Colonic mucosa (tissue), 4 donors: ENCODE measurements at regions not wholly inside any gene's neighbourhood (a gene's known extent, or its start where the extent isn't known, plus 50 kb on each side); places are given as distances from the start of the nearest gene placed in this dataset.

ENCODE experiments used
- DNase-seq: peaks from one replicate; pipeline ENCODE4 v3.0.0-alpha.2; 2020
- H3K27ac ChIP-seq: fragments of 200-600 bp; one replicate; pipeline ENCODE4 v1.8.0; 2021
- H3K27me3 ChIP-seq: fragments of 200-600 bp; one replicate; pipeline ENCODE4 v1.8.0; 2021
- H3K36me3 ChIP-seq: fragments of 200-600 bp; one replicate; pipeline ENCODE4 v1.8.0; 2021
- H3K4me1 ChIP-seq: fragments of 200-600 bp; one replicate; pipeline ENCODE4 v1.8.0; 2021; ENCODE audit warnings: mild to moderate bottlenecking
- H3K4me3 ChIP-seq: fragments of 200-600 bp; one replicate; pipeline ENCODE4 v1.8.0; 2021
- H3K9ac ChIP-seq, 2 donors: one replicate each; pipeline ENCODE4 v1.7.0; 2013; ENCODE audit warnings: control low read depth in 2 of 2, low read depth in 2 of 2, low read length in 2 of 2
- H3K9me3 ChIP-seq: fragments of 200-600 bp; one replicate; pipeline ENCODE4 v1.8.0; 2021
- CTCF ChIP-seq: fragments of 200-600 bp; IDR thresholded peaks from one replicate; pipeline ENCODE4 v1.8.0; 2022; ENCODE audit warnings: antibody characterized with exemption, mild to moderate bottlenecking
- intact Hi-C: fragments of 100-400 bp; cut with DNase I; formaldehyde crosslinking; loops from one replicate; pipeline ENCODE4 v1.14.1; 2022
- donor health status: healthy.
- donor health status: DM: no; HTN: no; CAD: no.
- donor health status: DM: no; HTN: no; CAD: no.

GRCh38 chr6:140398076-140398475 is 1023.6 kb upstream of the CITED2 start:
- no peaks in the 10 kb centered on the region for H3K36me3 ChIP-seq
- no peaks in the 10 kb centered on the region for H3K4me1 ChIP-seq
- TF ChIP-seq CTCF: no peak
- H3K4me3 ChIP-seq: no peak overlapping the region
- H3K9me3 ChIP-seq: no peaks in the 10 kb centered on the region
- H3K27me3 ChIP-seq: no peaks in the 10 kb centered on the region
- intact Hi-C loops: no loop called here
- no peak for DNase-seq
- no peak overlapping the region for H3K27ac ChIP-seq
- H3K9ac ChIP-seq: no peak overlapping the region

- no peaks in the 10 kb centered on the region for H3K9me3 ChIP-seq
- no peaks in the 10 kb centered on the region for H3K27me3 ChIP-seq
- H3K27ac ChIP-seq: no peak overlapping the region
- DNase-seq: no peak
- no peak overlapping the region for H3K4me3 ChIP-seq
- no peaks in the 10 kb centered on the region for H3K36me3 ChIP-seq
- intact Hi-C loops: no loop called here
- H3K9ac ChIP-seq: no peak overlapping the region
- H3K4me1 ChIP-seq: no peaks in the 10 kb centered on the region
- no peak for TF ChIP-seq CTCF
Observed at GRCh38 chr6:140397106-140397505, 1022.7 kb upstream of the CITED2 start.

- Histone ChIP-seq H3K9ac (no peak overlapping the region), H3K27me3 (no peaks in the 10 kb centered on the region), H3K9me3 (no peaks in the 10 kb centered on the region), H3K27ac (no peak overlapping the region), H3K4me3 (no peak overlapping the region), H3K4me1 (no peaks in the 10 kb centered on the region), H3K36me3 (no peaks in the 10 kb centered on the region)
- DNase-seq: no peak
- intact Hi-C loops: no loop called here
- TF ChIP-seq CTCF: no peak
Observed at GRCh38 chr6:140393665-140394540, 1019.5 kb upstream of the CITED2 start.

- H3K27me3 ChIP-seq: no peaks in the 10 kb centered on the region
- DNase-seq: no peak
- intact Hi-C loops: no loop called here
Observed at GRCh38 chr6:140388815-140389214, 1014.4 kb upstream of the CITED2 start.

GRCh38 chr6:140388192-140388802 is 1013.8 kb upstream of the CITED2 start:
- no peak for DNase-seq

More at GRCh38 chr6:140388815-140389214, 1014.4 kb upstream of the CITED2 start:
- Histone ChIP-seq H3K4me3 (no peak overlapping the region), H3K36me3 (no peaks in the 10 kb centered on the region), H3K4me1 (no peaks in the 10 kb centered on the region), H3K9me3 (no peaks in the 10 kb centered on the region), H3K9ac (no peak overlapping the region), H3K27ac (no peak overlapping the region)
- TF ChIP-seq CTCF: no peak

More at GRCh38 chr6:140388192-140388802, 1013.8 kb upstream of the CITED2 start:
- no peaks in the 10 kb centered on the region for H3K4me1 ChIP-seq
- no peak overlapping the region for H3K4me3 ChIP-seq
- H3K27me3 ChIP-seq: no peaks in the 10 kb centered on the region
- H3K36me3 ChIP-seq: no peaks in the 10 kb centered on the region
- H3K9ac ChIP-seq: no peak overlapping the region
- no peaks in the 10 kb centered on the region for H3K9me3 ChIP-seq
- no peak overlapping the region for H3K27ac ChIP-seq
- intact Hi-C loops: no loop called here
- TF ChIP-seq CTCF: no peak
